HepG2 (cell line): ENCODE measurements at regions not wholly inside any gene's neighbourhood (a gene's known extent, or its start where the extent isn't known, plus 50 kb on each side); places are given as distances from the start of the nearest gene placed in this dataset.

Experiments
- CEBPB ChIP-seq: IDR thresholded peaks from 2 replicates; pipeline ENCODE4 v1.6.1; 2011; ENCODE audit warnings: low read depth, low read length, improper control_type of control experiment, borderline replicate concordance
- NR3C1 ChIP-seq: sonication (generic); formaldehyde crosslinking; IDR thresholded peaks from 2 replicates; pipeline ENCODE4 v1.4.0; 2020; ENCODE audit warnings: missing genetic modification reagents
- ONECUT2 ChIP-seq: sonication (generic); formaldehyde crosslinking; IDR thresholded peaks from 2 replicates; pipeline ENCODE4 v1.4.0; 2020; ENCODE audit warnings: missing genetic modification reagents
- ZFP36 ChIP-seq: fragments of 150-350 bp; IDR thresholded peaks from 2 replicates; pipeline ENCODE4 v1.6.1; 2018; ENCODE audit warnings: borderline replicate concordance, low read length, low read depth; ENCODE audit not compliant: partially characterized antibody
- ZKSCAN8 ChIP-seq: IDR thresholded peaks from 2 replicates; pipeline ENCODE4 v1.6.1; 2016; ENCODE audit warnings: borderline replicate concordance, missing genetic modification reagents, missing compliant biosample characterization
- ZNF274 ChIP-seq: sonication (generic); formaldehyde crosslinking; IDR thresholded peaks from 2 replicates; pipeline ENCODE4 v1.5.1; 2020; ENCODE audit warnings: mild to moderate bottlenecking, missing genetic modification reagents
- TF ChIP-seq, protein P1 (sequence below): sonication (generic); formaldehyde crosslinking; IDR thresholded peaks from 2 replicates; pipeline ENCODE4 v1.4.0; 2020; ENCODE audit warnings: mild to moderate bottlenecking, missing genetic modification reagents
- TF ChIP-seq, protein P2 (sequence below), 2 experiments: fragments of 450-650 bp in 1 of 2; sonication (generic) in 1 of 2; formaldehyde crosslinking in 1 of 2; IDR thresholded peaks; 2 replicates each; pipeline versions ENCODE4 v1.6.1 to v1.8.0; 2016 to 2022; ENCODE audit warnings: antibody characterized with exemption in 1 of 2, mild to moderate bottlenecking in 1 of 2, missing genetic modification reagents in 1 of 2
- TF ChIP-seq, protein P3 (sequence below): sonication (generic); formaldehyde crosslinking; IDR thresholded peaks from 2 replicates; pipeline ENCODE4 v1.5.0; 2020; ENCODE audit warnings: mild to moderate bottlenecking, missing genetic modification reagents, moderate library complexity

- TF ChIP-seq ZNF274 (CRISPR knock-in tag): no peak
- TF ChIP-seq NR3C1 (CRISPR knock-in tag): no peak
- TF ChIP-seq ZKSCAN8 (CRISPR knock-in tag): no peak
- no peak for TF ChIP-seq ONECUT2 (CRISPR knock-in tag)
- TF ChIP-seq, protein P1, sequence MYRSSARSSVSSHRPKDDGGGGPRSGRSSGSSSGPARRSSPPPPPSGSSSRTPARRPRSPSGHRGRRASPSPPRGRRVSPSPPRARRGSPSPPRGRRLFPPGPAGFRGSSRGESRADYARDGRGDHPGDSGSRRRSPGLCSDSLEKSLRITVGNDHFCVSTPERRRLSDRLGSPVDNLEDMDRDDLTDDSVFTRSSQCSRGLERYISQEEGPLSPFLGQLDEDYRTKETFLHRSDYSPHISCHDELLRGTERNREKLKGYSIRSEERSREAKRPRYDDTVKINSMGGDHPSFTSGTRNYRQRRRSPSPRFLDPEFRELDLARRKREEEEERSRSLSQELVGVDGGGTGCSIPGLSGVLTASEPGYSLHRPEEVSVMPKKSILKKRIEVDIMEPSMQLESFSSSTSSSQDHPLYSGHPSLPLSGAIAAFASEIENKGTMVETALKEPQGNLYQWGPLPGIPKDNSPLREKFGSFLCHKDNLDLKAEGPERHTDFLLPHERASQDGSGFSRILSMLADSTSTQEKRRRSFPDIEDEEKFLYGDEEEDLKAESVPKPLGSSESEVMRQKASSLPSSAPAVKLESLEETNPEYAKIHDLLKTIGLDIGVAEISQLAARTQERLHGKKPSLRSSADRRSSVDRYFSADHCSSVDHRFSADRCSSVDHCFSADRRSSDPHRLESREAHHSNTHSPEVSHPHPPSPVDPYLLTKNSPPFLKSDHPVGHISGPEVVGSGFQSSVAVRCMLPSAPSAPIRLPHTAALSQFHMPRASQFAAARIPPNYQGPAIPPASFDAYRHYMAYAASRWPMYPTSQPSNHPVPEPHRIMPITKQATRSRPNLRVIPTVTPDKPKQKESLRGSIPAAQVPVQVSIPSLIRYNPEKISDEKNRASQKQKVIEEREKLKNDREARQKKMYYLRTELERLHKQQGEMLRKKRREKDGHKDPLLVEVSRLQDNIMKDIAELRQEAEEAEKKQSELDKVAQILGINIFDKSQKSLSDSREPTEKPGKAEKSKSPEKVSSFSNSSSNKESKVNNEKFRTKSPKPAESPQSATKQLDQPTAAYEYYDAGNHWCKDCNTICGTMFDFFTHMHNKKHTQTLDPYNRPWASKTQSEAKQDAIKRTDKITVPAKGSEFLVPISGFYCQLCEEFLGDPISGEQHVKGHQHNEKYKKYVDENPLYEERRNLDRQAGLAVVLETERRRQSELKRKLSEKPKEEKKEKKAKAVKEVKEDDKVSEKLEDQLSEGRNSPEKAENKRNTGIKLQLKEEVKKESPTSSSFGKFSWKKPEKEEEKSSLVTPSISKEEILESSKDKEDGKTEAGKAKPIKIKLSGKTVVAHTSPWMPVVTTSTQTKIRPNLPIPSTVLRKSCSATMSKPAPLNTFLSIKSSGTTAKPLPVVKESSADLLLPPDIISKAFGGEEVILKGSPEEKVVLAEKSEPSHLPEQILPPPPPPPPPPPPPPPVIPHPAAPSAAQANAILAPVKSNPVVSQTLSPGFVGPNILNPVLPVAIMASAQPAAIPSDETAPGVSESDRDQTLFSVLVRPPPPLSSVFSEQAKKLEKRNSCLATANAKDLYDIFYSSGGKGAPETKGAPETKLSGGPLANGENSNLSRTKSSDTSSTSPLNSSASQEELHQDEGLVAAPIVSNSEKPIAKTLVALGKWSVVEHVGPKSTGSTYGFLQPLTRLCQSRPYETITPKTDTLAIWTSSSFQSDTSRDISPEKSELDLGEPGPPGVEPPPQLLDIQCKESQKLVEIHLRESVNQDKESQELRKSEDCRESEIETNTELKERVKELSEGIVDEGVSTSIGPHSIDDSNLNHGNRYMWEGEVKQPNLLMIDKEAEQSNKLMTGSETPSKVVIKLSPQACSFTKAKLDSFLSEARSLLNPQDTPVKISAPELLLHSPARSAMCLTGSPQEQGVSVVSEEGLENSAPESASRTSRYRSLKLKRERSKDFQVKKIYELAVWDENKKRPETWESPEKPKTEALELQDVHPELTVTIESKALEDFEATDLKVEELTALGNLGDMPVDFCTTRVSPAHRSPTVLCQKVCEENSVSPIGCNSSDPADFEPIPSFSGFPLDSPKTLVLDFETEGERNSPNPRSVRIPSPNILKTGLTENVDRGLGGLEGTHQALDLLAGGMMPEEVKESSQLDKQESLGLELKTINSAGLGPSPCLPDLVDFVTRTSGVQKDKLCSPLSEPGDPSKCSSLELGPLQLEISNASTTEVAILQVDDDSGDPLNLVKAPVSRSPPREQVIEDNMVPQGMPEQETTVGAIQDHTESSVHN (CRISPR knock-in tag): no peak
- TF ChIP-seq, protein P2, sequence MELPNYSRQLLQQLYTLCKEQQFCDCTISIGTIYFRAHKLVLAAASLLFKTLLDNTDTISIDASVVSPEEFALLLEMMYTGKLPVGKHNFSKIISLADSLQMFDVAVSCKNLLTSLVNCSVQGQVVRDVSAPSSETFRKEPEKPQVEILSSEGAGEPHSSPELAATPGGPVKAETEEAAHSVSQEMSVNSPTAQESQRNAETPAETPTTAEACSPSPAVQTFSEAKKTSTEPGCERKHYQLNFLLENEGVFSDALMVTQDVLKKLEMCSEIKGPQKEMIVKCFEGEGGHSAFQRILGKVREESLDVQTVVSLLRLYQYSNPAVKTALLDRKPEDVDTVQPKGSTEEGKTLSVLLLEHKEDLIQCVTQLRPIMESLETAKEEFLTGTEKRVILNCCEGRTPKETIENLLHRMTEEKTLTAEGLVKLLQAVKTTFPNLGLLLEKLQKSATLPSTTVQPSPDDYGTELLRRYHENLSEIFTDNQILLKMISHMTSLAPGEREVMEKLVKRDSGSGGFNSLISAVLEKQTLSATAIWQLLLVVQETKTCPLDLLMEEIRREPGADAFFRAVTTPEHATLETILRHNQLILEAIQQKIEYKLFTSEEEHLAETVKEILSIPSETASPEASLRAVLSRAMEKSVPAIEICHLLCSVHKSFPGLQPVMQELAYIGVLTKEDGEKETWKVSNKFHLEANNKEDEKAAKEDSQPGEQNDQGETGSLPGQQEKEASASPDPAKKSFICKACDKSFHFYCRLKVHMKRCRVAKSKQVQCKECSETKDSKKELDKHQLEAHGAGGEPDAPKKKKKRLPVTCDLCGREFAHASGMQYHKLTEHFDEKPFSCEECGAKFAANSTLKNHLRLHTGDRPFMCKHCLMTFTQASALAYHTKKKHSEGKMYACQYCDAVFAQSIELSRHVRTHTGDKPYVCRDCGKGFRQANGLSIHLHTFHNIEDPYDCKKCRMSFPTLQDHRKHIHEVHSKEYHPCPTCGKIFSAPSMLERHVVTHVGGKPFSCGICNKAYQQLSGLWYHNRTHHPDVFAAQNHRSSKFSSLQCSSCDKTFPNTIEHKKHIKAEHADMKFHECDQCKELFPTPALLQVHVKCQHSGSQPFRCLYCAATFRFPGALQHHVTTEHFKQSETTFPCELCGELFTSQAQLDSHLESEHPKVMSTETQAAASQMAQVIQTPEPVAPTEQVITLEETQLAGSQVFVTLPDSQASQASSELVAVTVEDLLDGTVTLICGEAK (IDR thresholded peaks at IDR 0.05): no peak
- TF ChIP-seq, protein P2 (CRISPR knock-in tag; IDR thresholded peaks at IDR 0.05): no peak
- no peak for TF ChIP-seq ZFP36
- TF ChIP-seq, protein P3, sequence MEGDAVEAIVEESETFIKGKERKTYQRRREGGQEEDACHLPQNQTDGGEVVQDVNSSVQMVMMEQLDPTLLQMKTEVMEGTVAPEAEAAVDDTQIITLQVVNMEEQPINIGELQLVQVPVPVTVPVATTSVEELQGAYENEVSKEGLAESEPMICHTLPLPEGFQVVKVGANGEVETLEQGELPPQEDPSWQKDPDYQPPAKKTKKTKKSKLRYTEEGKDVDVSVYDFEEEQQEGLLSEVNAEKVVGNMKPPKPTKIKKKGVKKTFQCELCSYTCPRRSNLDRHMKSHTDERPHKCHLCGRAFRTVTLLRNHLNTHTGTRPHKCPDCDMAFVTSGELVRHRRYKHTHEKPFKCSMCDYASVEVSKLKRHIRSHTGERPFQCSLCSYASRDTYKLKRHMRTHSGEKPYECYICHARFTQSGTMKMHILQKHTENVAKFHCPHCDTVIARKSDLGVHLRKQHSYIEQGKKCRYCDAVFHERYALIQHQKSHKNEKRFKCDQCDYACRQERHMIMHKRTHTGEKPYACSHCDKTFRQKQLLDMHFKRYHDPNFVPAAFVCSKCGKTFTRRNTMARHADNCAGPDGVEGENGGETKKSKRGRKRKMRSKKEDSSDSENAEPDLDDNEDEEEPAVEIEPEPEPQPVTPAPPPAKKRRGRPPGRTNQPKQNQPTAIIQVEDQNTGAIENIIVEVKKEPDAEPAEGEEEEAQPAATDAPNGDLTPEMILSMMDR (CRISPR knock-in tag): no peak
- TF ChIP-seq CEBPB: no peak
Measured at GRCh38 chr3:106303766-106304165, 435.0 kb upstream of the CBLB start.
